HL-60 (cell line): ENCODE measurements at regions not wholly inside any gene's neighbourhood (a gene's known extent, or its start where the extent isn't known, plus 50 kb on each side); places are given as distances from the start of the nearest gene placed in this dataset.

Experiments used
- DNase-seq, 2 experiments: peaks; one replicate each; pipeline ENCODE4 v3.0.0-alpha.2; 2010 to 2020; ENCODE audit warnings: low read depth in 1 of 2, low spot score in 1 of 2
- H3K27ac ChIP-seq: fragments of 250-450 bp; sonication (Bioruptor Pico); replicated peaks from 2 replicates; pipeline ENCODE4 v1.5.1; 2020; ENCODE audit warnings: mild to moderate bottlenecking, moderate library complexity
- H3K27me3 ChIP-seq: fragments of 250-450 bp; sonication (Bioruptor Pico); 2 replicates; pipeline ENCODE4 v1.5.1; 2021; ENCODE audit warnings: mild to moderate bottlenecking, moderate library complexity; ENCODE audit not compliant: insufficient read depth, poor library complexity, severe bottlenecking
- H3K4me3 ChIP-seq: replicated peaks from 2 replicates; pipeline ENCODE4 v1.5.1; 2011; ENCODE audit warnings: mild to moderate bottlenecking, control low read depth, low read length; ENCODE audit not compliant: insufficient read depth
- CTCF ChIP-seq: IDR thresholded peaks from one replicate; pipeline ENCODE4 v1.5.1; 2011; ENCODE audit warnings: low read length, control low read depth, inconsistent platforms; ENCODE audit not compliant: insufficient read depth
- GABPA ChIP-seq: IDR thresholded peaks from 2 replicates; pipeline ENCODE4 v1.6.1; 2012; ENCODE audit warnings: low read depth
- POLR2AphosphoS5 ChIP-seq: IDR thresholded peaks from 2 replicates; pipeline ENCODE4 v1.6.1; 2012; ENCODE audit warnings: low read depth
- REST ChIP-seq: IDR thresholded peaks from 2 replicates; pipeline ENCODE4 v1.6.1; 2012; ENCODE audit warnings: low read depth; ENCODE audit not compliant: insufficient replicate concordance
- SPI1 ChIP-seq: IDR thresholded peaks from 2 replicates; pipeline ENCODE4 v1.6.1; 2012; ENCODE audit warnings: low read depth, mild to moderate bottlenecking, borderline replicate concordance

- no peak for DNase-seq
- TF ChIP-seq REST (no peak), SPI1 (no peak), CTCF (no peak), GABPA (no peak), POLR2AphosphoS5 (no peak)
These were observed 213.3 kb upstream of the THBS1 start for GRCh38 chr15:39367596-39367995.

GRCh38 chr15:39369768-39370167, 211.1 kb upstream of the THBS1 start:
- TF ChIP-seq CTCF (no peak), REST (no peak), POLR2AphosphoS5 (no peak), SPI1 (no peak), GABPA (no peak)
- H3K27ac ChIP-seq, result no peak overlapping the region
- DNase-seq, result no peak
- H3K4me3 ChIP-seq, result no peak overlapping the region
- no peaks in the 10 kb centered on the region for H3K27me3 ChIP-seq

More at GRCh38 chr15:39367596-39367995, 213.3 kb upstream of the THBS1 start:
- no peaks in the 10 kb centered on the region for H3K27me3 ChIP-seq
- no peak overlapping the region for H3K27ac ChIP-seq
- no peak overlapping the region for H3K4me3 ChIP-seq

- H3K27me3 ChIP-seq, result no peaks in the 10 kb centered on the region
These were observed 204.4 kb upstream of the THBS1 start for GRCh38 chr15:39376371-39376909.

More at GRCh38 chr15:39376371-39376909, 204.4 kb upstream of the THBS1 start:
- TF ChIP-seq GABPA (no peak), REST (no peak), SPI1 (no peak), POLR2AphosphoS5 (no peak), CTCF (no peak)
- peak in 1 of 2 experiments; percentile 78 for DNase-seq
- peak overlapping the region; percentile 54 for H3K27ac ChIP-seq
- H3K4me3 ChIP-seq, result no peak overlapping the region
